ENCODE measurements at regions not wholly inside any gene's neighbourhood (a gene's known extent, or its start where the extent isn't known, plus 50 kb on each side); places are given as distances from the start of the nearest gene placed in this dataset.

- TF ChIP-seq CTCF (IDR thresholded peaks at IDR 0.05) (no peak), POLR2A (IDR thresholded peaks at IDR 0.05) (no peak)
Observed at GRCh38 chr12:88691811-88692210, 111.5 kb upstream of the KITLG start.
